Thoracic aorta (tissue), 2 donors: ENCODE measurements at regions not wholly inside any gene's neighbourhood (a gene's known extent, or its start where the extent isn't known, plus 50 kb on each side); places are given as distances from the start of the nearest gene placed in this dataset.

Experiments
- ATAC-seq: fragments of 150-250 bp; one replicate; pipeline ENCODE4 v1.8.0; 2017; ENCODE audit warnings: low read depth; ENCODE audit not compliant: insufficient number of reproducible peaks, low FRiP score
- DNase-seq: peaks from one replicate; pipeline ENCODE4 v3.0.0-alpha.2; 2020; ENCODE audit warnings: low spot score
- H3K27ac ChIP-seq, 2 donors: fragments of 200-600 bp; sonication (generic); 1 replicate in 1 of 2; 2 replicates in 1 of 2; pipeline ENCODE4 v1.5.1; 2016; ENCODE audit warnings: mild to moderate bottlenecking in 2 of 2, moderate library complexity in 2 of 2
- H3K27me3 ChIP-seq: fragments of 200-600 bp; sonication (generic); replicated peaks from 2 replicates; pipeline ENCODE4 v1.6.0; 2016; ENCODE audit warnings: mild to moderate bottlenecking; ENCODE audit not compliant: insufficient read depth
- H3K36me3 ChIP-seq: fragments of 200-600 bp; sonication (generic); one replicate; pipeline ENCODE4 v1.5.1; 2016
- H3K4me1 ChIP-seq, 2 donors: fragments of 200-600 bp; sonication (generic); 1 replicate in 1 of 2; 2 replicates in 1 of 2; pipeline versions ENCODE4 v1.5.1 to v1.6.0; 2016; ENCODE audit warnings: low read depth in 2 of 2, mild to moderate bottlenecking in 1 of 2; ENCODE audit not compliant: control insufficient read depth in 1 of 2
- H3K4me3 ChIP-seq: fragments of 200-600 bp; sonication (generic); 2 replicates; pipeline ENCODE4 v1.5.1; 2016; ENCODE audit warnings: mild to moderate bottlenecking
- H3K9me3 ChIP-seq: fragments of 200-600 bp; sonication (generic); 2 replicates; pipeline ENCODE4 v1.5.1; 2016
- TF ChIP-seq, protein P1 (sequence below): fragments of 200-600 bp; sonication (generic); IDR thresholded peaks from one replicate; pipeline ENCODE4 v1.5.1; 2019; ENCODE audit warnings: antibody characterized with exemption

DNA sequence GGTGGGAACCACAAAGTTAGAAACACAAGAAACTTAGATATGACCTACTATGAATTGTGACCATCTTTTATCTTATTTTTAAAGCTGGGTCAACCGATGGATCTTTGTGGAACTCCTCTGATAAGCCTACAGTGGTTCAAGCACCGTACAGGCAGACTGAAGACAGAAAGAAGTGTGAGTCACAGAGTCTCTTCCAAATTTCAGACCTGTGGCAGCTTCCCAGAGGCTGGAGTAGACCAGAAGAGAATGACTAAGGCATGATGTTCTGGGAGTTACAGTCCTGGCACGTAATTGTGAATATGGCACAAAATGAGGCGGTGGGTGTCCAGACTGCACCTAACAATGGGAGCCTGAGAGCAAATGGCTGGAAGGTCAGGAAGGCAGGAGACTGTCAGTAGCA, 70.0 kb downstream of the LMO4 start:
- no peak overlapping the region for H3K27ac ChIP-seq
- DNase-seq (no peak), ATAC-seq (no peak)
- H3K4me3 ChIP-seq: no peak overlapping the region
- H3K36me3 ChIP-seq: no peaks in the 10 kb centered on the region
- H3K9me3 ChIP-seq: no peaks in the 10 kb centered on the region
- TF ChIP-seq, protein P1, sequence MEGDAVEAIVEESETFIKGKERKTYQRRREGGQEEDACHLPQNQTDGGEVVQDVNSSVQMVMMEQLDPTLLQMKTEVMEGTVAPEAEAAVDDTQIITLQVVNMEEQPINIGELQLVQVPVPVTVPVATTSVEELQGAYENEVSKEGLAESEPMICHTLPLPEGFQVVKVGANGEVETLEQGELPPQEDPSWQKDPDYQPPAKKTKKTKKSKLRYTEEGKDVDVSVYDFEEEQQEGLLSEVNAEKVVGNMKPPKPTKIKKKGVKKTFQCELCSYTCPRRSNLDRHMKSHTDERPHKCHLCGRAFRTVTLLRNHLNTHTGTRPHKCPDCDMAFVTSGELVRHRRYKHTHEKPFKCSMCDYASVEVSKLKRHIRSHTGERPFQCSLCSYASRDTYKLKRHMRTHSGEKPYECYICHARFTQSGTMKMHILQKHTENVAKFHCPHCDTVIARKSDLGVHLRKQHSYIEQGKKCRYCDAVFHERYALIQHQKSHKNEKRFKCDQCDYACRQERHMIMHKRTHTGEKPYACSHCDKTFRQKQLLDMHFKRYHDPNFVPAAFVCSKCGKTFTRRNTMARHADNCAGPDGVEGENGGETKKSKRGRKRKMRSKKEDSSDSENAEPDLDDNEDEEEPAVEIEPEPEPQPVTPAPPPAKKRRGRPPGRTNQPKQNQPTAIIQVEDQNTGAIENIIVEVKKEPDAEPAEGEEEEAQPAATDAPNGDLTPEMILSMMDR: no peak
- H3K4me1 ChIP-seq: no peaks in the 10 kb centered on the region
- H3K27me3 ChIP-seq: no peaks in the 10 kb centered on the region

DNA sequence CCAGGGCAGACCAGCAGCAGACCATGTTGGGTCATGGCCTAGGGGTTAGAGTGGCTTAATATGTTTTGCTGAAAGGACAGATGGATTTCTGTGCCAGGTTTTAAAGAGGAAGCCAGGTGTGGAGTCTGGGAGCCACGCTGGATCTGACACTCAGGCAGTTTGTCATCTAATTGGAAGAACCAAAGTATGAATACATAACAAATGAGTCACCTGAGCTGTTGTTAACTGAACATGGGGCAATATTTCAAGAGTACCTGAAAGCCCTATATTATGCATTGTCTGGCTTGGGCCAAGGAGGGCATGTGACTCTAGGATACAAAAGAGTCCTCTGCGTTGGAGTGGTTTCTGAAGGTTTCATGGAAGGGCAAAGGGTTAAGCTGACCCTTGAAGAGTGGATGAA, 70.6 kb downstream of the LMO4 start:
- no peak for ATAC-seq
- H3K4me3 ChIP-seq: no peak overlapping the region

DNA sequence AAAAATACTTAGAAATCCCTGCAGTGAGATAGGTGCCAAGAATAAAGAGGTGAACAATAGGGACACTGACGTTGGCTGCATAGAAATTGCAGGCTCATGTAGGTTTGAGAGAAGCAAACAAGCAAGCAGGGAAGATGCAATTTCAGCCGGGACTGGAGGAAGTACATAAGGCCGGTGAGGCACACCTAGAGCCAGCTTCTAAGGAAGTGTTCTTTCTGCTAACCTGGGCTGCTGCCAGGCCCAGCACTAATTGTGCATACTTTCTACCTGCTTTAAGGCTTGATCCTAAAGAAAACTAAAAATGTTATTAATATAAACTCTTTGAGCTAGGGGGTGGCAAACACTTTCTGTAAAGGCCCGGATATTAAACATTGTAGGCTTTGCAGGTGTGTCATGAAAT, 71.0 kb downstream of the LMO4 start:
- H3K4me3 ChIP-seq: no peak overlapping the region
- H3K9me3 ChIP-seq: no peaks in the 10 kb centered on the region
- no peaks in the 10 kb centered on the region for H3K27me3 ChIP-seq
- H3K4me1 ChIP-seq: no peaks in the 10 kb centered on the region
- DNase-seq (no peak), ATAC-seq (no peak)
- H3K27ac ChIP-seq: no peak overlapping the region
- TF ChIP-seq, protein P1: no peak
- no peaks in the 10 kb centered on the region for H3K36me3 ChIP-seq

More for the DNA sequence above, 70.6 kb downstream of the LMO4 start:
- no peaks in the 10 kb centered on the region for H3K36me3 ChIP-seq
- TF ChIP-seq, protein P1: no peak
- H3K27ac ChIP-seq: no peak overlapping the region
- H3K27me3 ChIP-seq: no peaks in the 10 kb centered on the region
- H3K9me3 ChIP-seq: no peaks in the 10 kb centered on the region
- no peak for DNase-seq
- H3K4me1 ChIP-seq: no peaks in the 10 kb centered on the region

- Histone ChIP-seq H3K9me3 (no peaks in the 10 kb centered on the region), H3K27ac (no peak overlapping the region), H3K4me1 (no peaks in the 10 kb centered on the region), H3K36me3 (no peaks in the 10 kb centered on the region), H3K27me3 (no peaks in the 10 kb centered on the region), H3K4me3 (no peak overlapping the region)
- DNase-seq (no peak), ATAC-seq (no peak)
- TF ChIP-seq, protein P1: no peak
Observed at GRCh38 chr1:87400813-87401212, 72.1 kb downstream of the LMO4 start.

GRCh38 chr1:87402241-87403002, 73.7 kb downstream of the LMO4 start:
- ATAC-seq (no peak), DNase-seq (no peak)
- H3K9me3 ChIP-seq: no peaks in the 10 kb centered on the region
- no peaks in the 10 kb centered on the region for H3K4me1 ChIP-seq
- no peak overlapping the region for H3K27ac ChIP-seq
- TF ChIP-seq, protein P1: no peak
- no peaks in the 10 kb centered on the region for H3K36me3 ChIP-seq
- no peak overlapping the region for H3K4me3 ChIP-seq
- no peaks in the 10 kb centered on the region for H3K27me3 ChIP-seq
